Parathyroid adenoma (tissue), 2 donors: ENCODE measurements at regions not wholly inside any gene's neighbourhood (a gene's known extent, or its start where the extent isn't known, plus 50 kb on each side); places are given as distances from the start of the nearest gene placed in this dataset.

Source experiments
- H2AFZ ChIP-seq: fragments of 300-600 bp; sonication (generic); one replicate; pipeline ENCODE4 v1.7.0; 2017; ENCODE audit warnings: antibody characterized with exemption, mild to moderate bottlenecking
- H3K27ac ChIP-seq: fragments of 300-600 bp; sonication (generic); one replicate; pipeline ENCODE4 v1.7.0; 2017
- H3K27me3 ChIP-seq: fragments of 300-600 bp; sonication (generic); one replicate; pipeline ENCODE4 v1.7.0; 2017; ENCODE audit warnings: low read length; ENCODE audit not compliant: control insufficient read depth, insufficient read depth
- H3K36me3 ChIP-seq: fragments of 300-600 bp; sonication (generic); one replicate; pipeline ENCODE4 v1.7.0; 2017; ENCODE audit warnings: low read length; ENCODE audit not compliant: control insufficient read depth, insufficient read depth
- H3K4me1 ChIP-seq: fragments of 300-600 bp; sonication (generic); one replicate; pipeline ENCODE4 v1.7.0; 2017; ENCODE audit warnings: control low read depth
- H3K4me2 ChIP-seq: fragments of 300-600 bp; sonication (generic); one replicate; pipeline ENCODE4 v1.7.0; 2017; ENCODE audit warnings: low read length
- H3K4me3 ChIP-seq: fragments of 300-600 bp; sonication (generic); one replicate; pipeline ENCODE4 v1.7.0; 2017; ENCODE audit warnings: low read depth, low read length
- H3K79me2 ChIP-seq: fragments of 300-600 bp; sonication (generic); one replicate; pipeline ENCODE4 v1.7.0; 2017; ENCODE audit warnings: control low read depth
- H3K9ac ChIP-seq: fragments of 300-600 bp; sonication (generic); one replicate; pipeline ENCODE4 v1.7.0; 2017; ENCODE audit warnings: mild to moderate bottlenecking
- H3K9me3 ChIP-seq: fragments of 300-600 bp; sonication (generic); one replicate; pipeline ENCODE4 v1.7.0; 2017; ENCODE audit warnings: low read length; ENCODE audit not compliant: control insufficient read depth
- TF ChIP-seq, protein P1 (sequence below): fragments of 300-600 bp; sonication (generic); IDR thresholded peaks from one replicate; pipeline ENCODE4 v1.7.0; 2017; ENCODE audit warnings: antibody characterized with exemption, mild to moderate bottlenecking
- donor health status: primary hyperparathyroidism.

DNA sequence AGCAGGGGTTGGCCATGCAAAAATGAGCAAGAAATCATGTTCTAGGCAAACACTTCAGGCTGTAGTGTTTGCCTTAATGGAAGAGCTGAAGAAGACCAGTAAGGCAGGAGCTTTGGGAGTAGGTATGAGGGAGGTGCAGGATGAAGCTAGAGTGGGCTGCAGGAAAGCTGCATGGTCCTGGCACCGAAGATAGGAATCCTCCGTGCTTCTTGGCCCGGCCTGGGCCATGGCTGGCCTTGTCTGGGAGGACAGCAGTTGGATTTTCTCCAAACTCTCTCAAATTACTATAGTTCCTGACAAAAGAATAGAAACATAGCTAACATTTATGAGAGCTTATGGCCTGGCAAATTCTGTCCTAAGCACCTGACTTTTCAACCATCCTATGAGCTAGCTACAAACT, 116.5 kb downstream of the UCHL1 start:
- Histone ChIP-seq H3K79me2 (peaks cover 31% of the 10 kb centered on the region), H3K27me3 (no peaks in the 10 kb centered on the region), H3K9me3 (no peaks in the 10 kb centered on the region), H3K9ac (no peak overlapping the region), H3K27ac (no peak overlapping the region), H3K36me3 (no peaks in the 10 kb centered on the region), H3K4me1 (peaks cover 12% of the 10 kb centered on the region), H3K4me3 (no peak overlapping the region), H2AFZ (no peak overlapping the region), H3K4me2 (no peak overlapping the region)
- TF ChIP-seq, protein P1, sequence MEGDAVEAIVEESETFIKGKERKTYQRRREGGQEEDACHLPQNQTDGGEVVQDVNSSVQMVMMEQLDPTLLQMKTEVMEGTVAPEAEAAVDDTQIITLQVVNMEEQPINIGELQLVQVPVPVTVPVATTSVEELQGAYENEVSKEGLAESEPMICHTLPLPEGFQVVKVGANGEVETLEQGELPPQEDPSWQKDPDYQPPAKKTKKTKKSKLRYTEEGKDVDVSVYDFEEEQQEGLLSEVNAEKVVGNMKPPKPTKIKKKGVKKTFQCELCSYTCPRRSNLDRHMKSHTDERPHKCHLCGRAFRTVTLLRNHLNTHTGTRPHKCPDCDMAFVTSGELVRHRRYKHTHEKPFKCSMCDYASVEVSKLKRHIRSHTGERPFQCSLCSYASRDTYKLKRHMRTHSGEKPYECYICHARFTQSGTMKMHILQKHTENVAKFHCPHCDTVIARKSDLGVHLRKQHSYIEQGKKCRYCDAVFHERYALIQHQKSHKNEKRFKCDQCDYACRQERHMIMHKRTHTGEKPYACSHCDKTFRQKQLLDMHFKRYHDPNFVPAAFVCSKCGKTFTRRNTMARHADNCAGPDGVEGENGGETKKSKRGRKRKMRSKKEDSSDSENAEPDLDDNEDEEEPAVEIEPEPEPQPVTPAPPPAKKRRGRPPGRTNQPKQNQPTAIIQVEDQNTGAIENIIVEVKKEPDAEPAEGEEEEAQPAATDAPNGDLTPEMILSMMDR, result no peak

GRCh38 chr4:41374490-41374889, 117.8 kb downstream of the UCHL1 start:
- Histone ChIP-seq H3K9me3 (no peaks in the 10 kb centered on the region), H3K27me3 (no peaks in the 10 kb centered on the region), H2AFZ (no peak overlapping the region), H3K4me1 (peaks cover 12% of the 10 kb centered on the region), H3K4me2 (no peak overlapping the region), H3K4me3 (no peak overlapping the region), H3K36me3 (no peaks in the 10 kb centered on the region), H3K9ac (no peak overlapping the region), H3K79me2 (peaks cover 30% of the 10 kb centered on the region), H3K27ac (no peak overlapping the region)
- TF ChIP-seq, protein P1, result no peak

DNA sequence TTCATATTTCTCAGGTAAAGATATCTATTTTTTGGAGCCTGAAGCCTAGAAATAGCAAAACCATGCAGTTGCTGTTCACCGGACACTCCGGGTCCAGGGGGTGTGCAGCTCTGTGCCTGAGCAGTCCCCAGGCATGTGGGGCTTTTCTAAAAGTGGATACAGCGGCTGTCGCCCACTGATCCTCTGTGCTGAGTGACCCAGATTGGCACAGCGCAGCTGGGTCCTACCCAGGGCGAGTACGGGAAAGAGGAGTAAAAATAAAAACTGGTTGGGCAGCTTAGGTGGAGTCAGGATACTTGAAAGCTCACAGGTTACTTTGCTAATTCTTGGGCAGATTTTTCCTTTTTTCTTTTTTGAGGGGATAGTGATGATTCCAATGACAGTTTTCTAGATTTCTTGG, 118.8 kb downstream of the UCHL1 start:
- no peaks in the 10 kb centered on the region for H3K9me3 ChIP-seq
- peak overlapping the region; percentile 42 for H3K4me2 ChIP-seq
- TF ChIP-seq, protein P1, result no peak
- no peaks in the 10 kb centered on the region for H3K36me3 ChIP-seq
- H2AFZ ChIP-seq, result no peak overlapping the region
- no peak overlapping the region for H3K9ac ChIP-seq
- peaks cover 5% of the 10 kb centered on the region for H3K4me1 ChIP-seq
- H3K79me2 ChIP-seq, result peaks cover 25% of the 10 kb centered on the region
- H3K27me3 ChIP-seq, result no peaks in the 10 kb centered on the region
- H3K4me3 ChIP-seq, result no peak overlapping the region
- no peak overlapping the region for H3K27ac ChIP-seq

GRCh38 chr4:41377196-41377595, 120.5 kb downstream of the UCHL1 start:
- no peak overlapping the region for H3K4me3 ChIP-seq
- H3K9ac ChIP-seq, result no peak overlapping the region
- no peaks in the 10 kb centered on the region for H3K9me3 ChIP-seq
- TF ChIP-seq, protein P1, result no peak
- peaks cover 26% of the 10 kb centered on the region for H3K79me2 ChIP-seq
- no peak overlapping the region for H2AFZ ChIP-seq
- no peaks in the 10 kb centered on the region for H3K27me3 ChIP-seq
- H3K27ac ChIP-seq, result no peak overlapping the region
- no peak overlapping the region for H3K4me2 ChIP-seq
- no peaks in the 10 kb centered on the region for H3K36me3 ChIP-seq
- peaks cover 5% of the 10 kb centered on the region for H3K4me1 ChIP-seq

DNA sequence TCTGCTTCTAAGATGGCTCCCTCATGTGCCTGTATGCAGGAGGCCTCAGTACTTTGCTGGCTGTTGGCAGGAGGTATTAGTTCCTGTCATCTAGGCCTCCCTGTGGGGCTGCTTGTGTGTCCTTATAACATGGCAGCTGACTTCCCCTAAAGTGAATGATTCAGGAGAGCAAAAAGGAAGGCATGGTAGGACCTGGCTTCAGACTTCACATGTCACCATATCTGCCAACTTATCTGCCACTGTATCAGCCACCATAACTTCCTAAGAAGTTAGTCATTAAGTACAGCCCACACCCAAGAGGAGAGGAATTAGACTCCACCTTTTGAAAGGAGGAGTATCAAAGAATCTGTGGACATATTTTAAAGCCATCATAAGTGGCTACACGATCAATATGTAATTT, 122.5 kb downstream of the UCHL1 start:
- Histone ChIP-seq H3K4me3 (no peak overlapping the region), H3K9me3 (no peaks in the 10 kb centered on the region), H3K4me1 (no peaks in the 10 kb centered on the region), H3K27ac (no peak overlapping the region), H3K27me3 (no peaks in the 10 kb centered on the region), H3K79me2 (peaks cover 26% of the 10 kb centered on the region), H3K36me3 (no peaks in the 10 kb centered on the region), H2AFZ (no peak overlapping the region), H3K9ac (no peak overlapping the region), H3K4me2 (no peak overlapping the region)
- TF ChIP-seq, protein P1, result no peak
